ENCODE measurements at regions not wholly inside any gene's neighbourhood (a gene's known extent, or its start where the extent isn't known, plus 50 kb on each side); places are given as distances from the start of the nearest gene placed in this dataset.

DNA sequence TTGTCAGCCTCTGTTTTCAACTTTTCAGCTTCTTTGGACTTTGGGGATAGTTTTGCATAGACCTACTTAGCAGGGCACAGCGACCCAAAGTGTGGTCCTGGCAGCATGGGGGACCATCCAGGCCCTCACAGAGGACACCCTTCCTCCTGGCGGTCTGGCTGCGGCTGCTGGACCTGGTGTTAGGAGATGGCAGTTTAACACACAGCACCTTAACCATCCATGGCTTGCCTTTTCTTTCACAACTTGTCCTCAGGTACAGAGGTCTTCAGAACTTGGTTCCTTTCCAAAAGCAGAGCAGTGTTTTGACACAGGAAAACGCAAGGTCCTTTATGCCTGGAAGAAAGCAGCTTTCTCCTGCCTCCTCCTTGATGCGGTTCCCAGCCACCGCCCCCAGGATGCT, 68.1 kb downstream of the RHOU start:
- ATAC-seq: no peak
- no peaks in the 10 kb centered on the region for H3K4me1 ChIP-seq (ENCODE audit: low read depth)
- no peaks in the 10 kb centered on the region for H3K36me3 ChIP-seq (ENCODE audit: low read depth)
- TF ChIP-seq, protein P1, sequence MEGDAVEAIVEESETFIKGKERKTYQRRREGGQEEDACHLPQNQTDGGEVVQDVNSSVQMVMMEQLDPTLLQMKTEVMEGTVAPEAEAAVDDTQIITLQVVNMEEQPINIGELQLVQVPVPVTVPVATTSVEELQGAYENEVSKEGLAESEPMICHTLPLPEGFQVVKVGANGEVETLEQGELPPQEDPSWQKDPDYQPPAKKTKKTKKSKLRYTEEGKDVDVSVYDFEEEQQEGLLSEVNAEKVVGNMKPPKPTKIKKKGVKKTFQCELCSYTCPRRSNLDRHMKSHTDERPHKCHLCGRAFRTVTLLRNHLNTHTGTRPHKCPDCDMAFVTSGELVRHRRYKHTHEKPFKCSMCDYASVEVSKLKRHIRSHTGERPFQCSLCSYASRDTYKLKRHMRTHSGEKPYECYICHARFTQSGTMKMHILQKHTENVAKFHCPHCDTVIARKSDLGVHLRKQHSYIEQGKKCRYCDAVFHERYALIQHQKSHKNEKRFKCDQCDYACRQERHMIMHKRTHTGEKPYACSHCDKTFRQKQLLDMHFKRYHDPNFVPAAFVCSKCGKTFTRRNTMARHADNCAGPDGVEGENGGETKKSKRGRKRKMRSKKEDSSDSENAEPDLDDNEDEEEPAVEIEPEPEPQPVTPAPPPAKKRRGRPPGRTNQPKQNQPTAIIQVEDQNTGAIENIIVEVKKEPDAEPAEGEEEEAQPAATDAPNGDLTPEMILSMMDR (IDR thresholded peaks at IDR 0.05): no peak
- no peaks in the 10 kb centered on the region for H3K9me3 ChIP-seq
- no peak overlapping the region for H3K4me3 ChIP-seq
- intact Hi-C loops (cut with DNase I, micrococcal nuclease): no loop called here
- DNase-seq: no peak

DNA sequence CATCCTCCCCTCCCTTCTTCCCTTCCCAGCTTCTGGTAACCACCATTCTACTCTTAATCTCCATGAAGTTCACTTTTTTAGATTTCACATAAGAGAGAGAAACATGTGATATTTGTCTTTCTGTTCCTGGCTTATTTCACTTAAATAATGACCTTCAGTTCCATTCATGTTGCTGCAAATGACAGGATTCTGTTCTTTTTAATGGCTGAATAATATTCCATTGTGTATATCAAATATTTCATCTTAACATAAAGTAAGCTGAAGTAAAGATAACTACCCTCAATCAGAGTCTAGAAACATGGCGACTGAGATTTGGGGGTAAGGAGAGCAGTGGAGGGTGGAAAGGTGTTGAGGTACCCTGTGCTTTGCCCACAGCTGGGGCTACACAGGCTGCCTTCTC, 68.9 kb downstream of the RHOU start:
- Histone ChIP-seq H3K4me3 (no peak overlapping the region), H3K9me3 (no peaks in the 10 kb centered on the region), H3K4me1 (ENCODE audit: low read depth) (no peaks in the 10 kb centered on the region), H3K36me3 (ENCODE audit: low read depth) (no peaks in the 10 kb centered on the region)
- intact Hi-C loops (cut with DNase I, micrococcal nuclease): no loop called here
- ATAC-seq (no peak), DNase-seq (no peak)
- TF ChIP-seq, protein P1 (IDR thresholded peaks at IDR 0.05): no peak

DNA sequence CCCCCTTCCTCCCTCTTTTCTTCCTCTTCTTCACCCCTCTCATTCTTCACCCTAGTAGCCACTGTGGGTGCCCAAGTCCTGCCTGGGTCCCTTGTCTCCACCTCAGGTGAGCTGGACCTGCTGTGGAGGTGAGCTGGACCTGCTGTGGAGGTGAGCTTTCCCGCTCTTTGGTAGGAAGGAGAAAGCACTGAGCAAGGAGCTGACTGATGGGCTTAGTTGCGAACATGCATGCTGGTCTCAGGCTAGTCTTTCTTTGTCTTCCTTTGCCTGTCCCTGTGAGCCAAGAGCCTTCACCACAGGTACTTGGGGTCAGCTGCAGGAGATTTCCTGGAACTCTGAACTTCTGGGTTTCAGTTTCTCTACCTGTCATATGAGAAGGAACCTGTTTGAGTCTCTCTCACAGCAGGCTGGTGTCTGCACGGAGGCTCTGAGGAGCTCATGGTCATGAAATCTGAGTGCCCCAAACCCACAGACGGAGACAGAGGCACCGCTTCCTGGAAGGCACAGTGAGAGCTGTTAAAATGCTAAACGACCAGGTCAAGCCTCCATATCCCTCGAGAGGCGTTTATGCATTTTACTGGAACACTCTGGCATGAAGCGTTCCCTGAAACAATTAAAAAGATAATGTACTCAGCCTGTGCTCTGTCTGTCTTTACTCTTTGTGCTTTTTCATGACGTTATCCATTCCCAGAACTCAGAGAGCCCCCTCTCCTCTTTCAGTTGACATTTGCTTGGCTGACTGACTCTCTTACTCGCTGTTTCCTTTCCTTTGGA, 69.5 kb downstream of the RHOU start:
- H3K4me1 ChIP-seq (ENCODE audit: low read depth): no peaks in the 10 kb centered on the region
- no peaks in the 10 kb centered on the region for H3K9me3 ChIP-seq
- TF ChIP-seq, protein P1 (IDR thresholded peaks at IDR 0.05): no peak
- H3K36me3 ChIP-seq (ENCODE audit: low read depth): no peaks in the 10 kb centered on the region
- DNase-seq: no peak
- intact Hi-C loops (cut with DNase I, micrococcal nuclease): no loop called here
- ATAC-seq: peak; percentile 38
- no peak overlapping the region for H3K4me3 ChIP-seq

DNA sequence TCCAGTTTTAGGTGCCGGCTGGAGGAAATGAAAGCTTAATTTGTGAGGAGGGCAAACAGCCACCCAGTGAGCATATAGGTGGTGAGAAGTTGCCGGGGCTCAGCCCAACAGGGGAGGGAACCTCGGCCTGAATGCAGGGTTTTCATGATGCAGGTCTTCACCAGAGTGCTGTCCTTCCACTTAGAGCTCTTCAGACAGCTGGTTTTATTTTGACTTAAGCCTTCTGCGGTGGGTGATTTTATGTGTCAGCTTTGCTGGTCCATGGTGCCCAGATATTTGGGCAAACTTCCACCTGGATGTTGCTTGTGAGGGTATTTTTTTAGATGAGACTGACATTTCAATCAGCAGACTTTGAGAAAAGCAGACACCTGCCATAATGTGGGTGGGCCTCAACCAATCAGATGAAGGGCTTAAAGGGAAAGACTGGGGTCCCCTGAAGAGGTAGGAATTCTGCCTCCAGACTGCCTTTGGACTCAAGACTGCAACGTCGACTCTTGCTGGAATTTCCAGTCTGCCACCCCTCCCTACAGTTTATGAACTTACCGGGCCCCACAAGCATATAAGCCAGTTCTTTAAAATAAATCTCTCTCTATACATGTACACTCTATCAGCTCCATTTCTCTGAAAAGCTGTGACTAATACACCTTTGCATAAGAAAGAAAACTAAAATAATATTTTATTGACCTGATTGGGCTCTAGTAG, 72.8 kb downstream of the RHOU start:
- Histone ChIP-seq H3K4me3 (no peak overlapping the region), H3K36me3 (ENCODE audit: low read depth) (no peaks in the 10 kb centered on the region), H3K9me3 (no peaks in the 10 kb centered on the region), H3K4me1 (ENCODE audit: low read depth) (peaks cover 15% of the 10 kb centered on the region)
- DNase-seq (no peak), ATAC-seq (no peak)
- TF ChIP-seq, protein P1 (IDR thresholded peaks at IDR 0.05): no peak
- intact Hi-C loops (cut with DNase I, micrococcal nuclease): no loop called here

DNA sequence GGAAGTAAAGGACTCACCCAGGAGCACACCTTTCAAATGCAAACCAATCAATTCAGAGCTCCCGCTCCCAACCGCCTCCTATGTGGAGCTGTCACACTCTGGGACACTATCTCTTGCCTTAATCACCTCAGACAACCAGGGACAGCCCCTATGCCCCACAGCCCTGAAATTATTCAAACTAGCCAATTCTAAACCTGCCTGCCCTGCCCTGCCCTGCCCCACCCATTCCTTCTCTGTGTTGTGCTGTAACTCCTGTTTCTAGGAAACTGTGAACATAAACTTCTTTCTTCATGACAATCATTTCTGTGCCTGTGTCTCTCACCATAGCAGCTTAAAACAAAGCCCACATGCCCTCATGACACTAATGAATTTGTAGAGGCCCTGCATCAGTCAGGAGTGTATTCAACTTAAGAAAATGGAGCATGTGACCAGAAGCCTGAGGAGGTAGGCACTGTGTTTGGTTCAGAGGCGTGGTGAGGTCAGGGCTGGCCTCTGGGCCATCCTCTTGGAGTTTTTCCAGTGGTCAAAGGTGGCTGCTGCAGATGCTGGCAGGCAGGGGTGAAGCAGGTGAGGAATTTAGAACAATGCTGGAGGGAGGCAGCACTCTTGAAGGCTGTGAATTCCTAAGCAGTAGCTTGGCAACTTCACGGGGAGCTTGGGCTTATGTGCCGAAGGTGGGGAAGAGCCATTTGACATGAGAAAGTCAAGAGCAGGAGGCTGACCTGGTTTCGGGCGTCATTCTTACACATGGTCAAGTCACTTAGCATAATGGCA, 74.5 kb downstream of the RHOU start:
- peaks cover 15% of the 10 kb centered on the region for H3K4me1 ChIP-seq (ENCODE audit: low read depth)
- ATAC-seq: peak; percentile 91
- intact Hi-C loops (cut with DNase I, micrococcal nuclease): no loop called here
- H3K4me3 ChIP-seq: no peak overlapping the region
- peak; percentile 68 to 73 (median 73) for DNase-seq
- H3K36me3 ChIP-seq (ENCODE audit: low read depth): no peaks in the 10 kb centered on the region
- TF ChIP-seq, protein P1 (IDR thresholded peaks at IDR 0.05): no peak
- H3K9me3 ChIP-seq: no peaks in the 10 kb centered on the region

All from mucosa of descending colon (tissue), 3 donors.